SKM-1 (cell line): ENCODE measurements at regions not wholly inside any gene's neighbourhood (a gene's known extent, or its start where the extent isn't known, plus 50 kb on each side); places are given as distances from the start of the nearest gene placed in this dataset.
A peak's percentile ranks its signal among the peaks of the same experiment; 100 is the strongest.

Source experiments
- DNase-seq: peaks from one replicate; lab custom pipeline; 2025; ENCODE audit not compliant: unreplicated experiment; lab: John Stamatoyannopoulos, UW

DNA sequence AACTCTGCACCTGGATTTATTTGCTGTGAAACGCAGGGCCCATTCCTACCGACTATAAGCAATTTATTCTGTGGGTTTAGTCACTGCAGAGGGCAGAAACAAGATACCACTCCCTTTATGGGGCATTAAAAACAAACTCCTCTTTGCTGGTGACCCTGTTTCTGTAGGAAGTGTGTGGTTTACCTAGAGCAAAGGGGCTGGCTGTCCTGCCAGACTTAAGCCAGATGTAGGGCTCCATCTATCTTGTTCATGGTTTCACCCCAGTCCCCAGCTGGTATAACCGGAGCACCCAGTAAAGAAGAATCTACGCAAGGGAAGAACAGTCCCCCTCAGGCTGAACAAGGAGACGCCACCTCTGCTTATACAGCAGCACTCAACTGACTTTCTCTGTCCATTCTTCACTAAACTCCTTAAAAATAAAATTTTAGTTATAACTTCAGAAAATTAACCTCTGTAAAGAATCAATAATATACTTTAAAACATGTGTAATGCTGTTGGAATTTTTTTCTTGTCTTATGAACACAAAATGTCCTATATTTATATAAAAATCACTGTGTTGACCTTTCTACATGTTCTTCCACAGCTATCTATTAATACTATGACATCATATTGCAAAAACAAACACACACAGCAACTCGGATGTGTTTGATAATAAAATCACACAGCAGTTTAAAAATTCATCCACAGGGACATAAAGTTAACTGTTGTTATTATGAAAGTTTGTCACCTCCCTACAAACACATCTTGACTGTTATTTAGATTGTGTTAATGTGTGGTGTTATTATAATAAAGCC lies 126.1 kb upstream of the RPS6KA2 start:
- no peak for DNase-seq

DNA sequence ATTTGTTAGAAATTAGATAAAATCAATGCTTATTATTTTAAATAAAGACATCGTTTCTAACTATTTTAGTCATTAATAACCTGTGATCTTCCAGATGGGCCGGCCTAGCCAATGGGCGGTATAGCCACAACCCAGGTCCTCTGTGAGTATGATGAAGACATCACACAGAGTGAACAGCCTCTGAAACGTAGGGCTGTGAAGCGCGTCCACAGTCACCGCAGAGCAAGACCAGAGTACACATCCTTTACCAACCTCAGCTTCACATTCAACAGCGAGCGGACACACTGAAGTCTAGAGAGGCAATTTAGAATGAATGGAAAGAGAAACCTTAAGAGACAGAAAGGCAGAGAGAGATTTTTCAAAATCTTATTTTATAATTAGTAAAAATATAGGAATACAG lies 125.0 kb upstream of the RPS6KA2 start:
- DNase-seq = no peak

DNA sequence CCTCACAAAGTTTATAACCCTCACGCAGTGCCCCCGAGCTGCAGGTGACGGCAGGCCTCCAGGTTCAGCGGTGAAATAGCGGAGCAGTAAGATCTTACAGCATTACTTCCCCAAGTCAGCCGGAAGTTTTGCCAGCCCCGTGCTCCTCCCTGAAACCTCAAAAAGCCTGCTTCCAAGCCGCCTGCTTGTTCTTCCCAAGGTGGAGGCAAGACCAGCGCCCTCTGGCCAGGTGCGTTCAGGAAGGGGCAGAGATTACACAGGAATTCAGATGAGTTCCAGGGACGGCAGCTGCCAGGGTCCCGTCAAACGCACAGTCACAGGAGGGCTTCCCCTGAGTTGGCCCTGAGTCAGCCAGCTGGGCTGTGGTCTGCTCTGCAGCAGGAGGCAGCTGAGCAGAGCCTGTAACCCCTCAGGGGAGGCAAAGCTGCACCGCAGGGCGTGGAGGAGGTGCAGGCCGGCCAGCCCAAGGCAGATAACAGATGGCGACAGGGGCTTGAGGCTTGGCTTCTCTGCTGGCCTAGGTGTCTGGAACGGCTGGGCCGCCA lies 124.1 kb upstream of the RPS6KA2 start:
- peak; percentile 42 for DNase-seq

DNA sequence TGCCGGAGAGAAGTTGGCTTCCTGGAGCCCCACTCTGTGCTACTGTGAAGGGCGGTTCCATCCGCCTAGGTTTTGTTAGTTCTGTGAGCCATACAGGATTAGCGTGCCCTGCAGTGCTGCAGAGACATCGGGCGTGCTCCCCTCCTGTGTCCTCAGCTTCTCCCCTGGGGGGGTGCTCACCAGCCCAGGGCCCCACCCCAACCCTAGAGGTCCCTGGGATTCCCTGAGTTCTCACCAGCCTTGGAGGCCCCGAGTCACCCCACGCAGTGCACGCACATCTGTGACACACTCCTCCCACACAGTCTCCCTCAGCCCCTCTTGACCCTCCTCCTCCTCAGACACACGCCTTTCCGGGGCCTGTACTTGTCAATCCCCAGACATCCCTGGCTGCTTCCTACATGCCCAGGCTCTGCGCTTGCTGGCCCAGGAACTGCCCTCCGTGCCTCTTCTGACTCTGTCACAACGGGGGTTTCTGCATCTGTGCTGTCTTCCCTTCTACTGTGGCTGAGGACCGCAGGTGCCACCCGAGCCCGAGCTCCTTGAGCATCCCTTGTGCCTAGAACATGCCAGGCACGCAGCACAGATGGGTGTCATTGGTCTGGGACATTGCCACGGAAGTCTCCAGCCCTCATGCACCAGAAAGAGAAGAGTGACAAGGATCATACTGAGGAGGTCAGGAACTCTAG lies 123.2 kb upstream of the RPS6KA2 start:
- DNase-seq = no peak

DNA sequence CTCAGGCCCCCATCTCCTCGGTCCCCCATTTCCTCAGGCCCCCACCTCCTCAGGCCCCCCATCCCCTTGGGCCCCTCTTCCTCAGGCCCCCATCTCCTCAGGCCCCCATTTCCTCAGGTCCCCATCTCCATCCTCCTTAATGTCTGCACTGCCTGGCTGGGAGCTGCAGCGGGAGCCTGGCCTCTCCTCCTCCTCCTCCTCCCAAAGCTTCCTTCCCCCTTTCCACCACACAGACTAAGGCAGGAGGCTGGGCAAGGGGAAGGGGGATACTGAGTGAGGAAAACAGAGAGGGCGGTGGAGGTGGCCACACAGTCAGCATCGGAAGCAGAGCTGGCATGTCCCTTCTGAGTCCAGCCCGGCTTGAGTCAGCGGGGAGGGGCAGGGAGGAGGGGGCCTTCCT lies 122.6 kb upstream of the RPS6KA2 start:
- DNase-seq = no peak

DNA sequence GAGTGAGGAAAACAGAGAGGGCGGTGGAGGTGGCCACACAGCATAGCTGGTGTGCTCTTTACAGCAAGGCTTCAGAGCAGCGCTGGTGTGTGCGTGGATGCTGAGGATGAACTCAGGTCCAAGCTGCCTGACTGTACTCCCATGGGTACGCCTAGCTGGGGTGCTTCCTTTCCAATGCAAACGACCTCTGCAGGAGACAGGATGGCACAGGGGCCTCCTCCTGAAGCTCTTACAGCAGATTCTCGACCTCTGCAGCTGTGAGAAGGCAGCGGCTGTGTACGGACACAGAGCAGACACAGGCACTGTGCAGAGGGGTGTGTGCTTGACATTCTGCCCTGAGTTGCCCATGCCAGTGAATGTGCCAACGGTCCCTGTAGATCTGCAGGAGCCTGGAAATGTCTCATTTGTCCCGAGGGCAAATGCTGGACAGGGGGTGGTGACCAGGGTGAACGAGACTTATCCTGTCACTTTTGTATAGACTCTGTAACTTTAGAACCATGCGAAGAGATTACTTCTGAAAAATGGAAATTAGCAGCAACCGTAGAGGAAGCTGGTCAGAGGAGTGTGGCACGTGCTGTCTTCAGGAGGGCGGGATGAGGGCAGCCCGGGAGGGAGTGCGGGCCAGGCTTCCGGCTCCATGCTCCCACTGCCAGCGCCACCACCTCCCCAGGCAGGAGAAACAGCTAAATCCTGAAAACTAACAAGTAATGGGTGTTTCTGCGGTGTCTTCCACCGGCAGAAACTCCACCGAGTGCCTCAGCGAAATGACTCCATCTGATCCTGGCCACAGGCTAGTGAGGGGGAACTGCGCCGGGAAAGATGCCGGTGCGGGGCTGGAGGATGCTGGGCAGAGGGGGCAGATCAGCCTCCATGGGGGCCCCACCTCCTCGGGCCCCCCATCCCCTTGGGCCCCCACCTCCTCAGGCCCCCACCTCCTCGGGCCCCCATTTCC lies 120.9 kb upstream of the RPS6KA2 start:
- DNase-seq = no peak

DNA sequence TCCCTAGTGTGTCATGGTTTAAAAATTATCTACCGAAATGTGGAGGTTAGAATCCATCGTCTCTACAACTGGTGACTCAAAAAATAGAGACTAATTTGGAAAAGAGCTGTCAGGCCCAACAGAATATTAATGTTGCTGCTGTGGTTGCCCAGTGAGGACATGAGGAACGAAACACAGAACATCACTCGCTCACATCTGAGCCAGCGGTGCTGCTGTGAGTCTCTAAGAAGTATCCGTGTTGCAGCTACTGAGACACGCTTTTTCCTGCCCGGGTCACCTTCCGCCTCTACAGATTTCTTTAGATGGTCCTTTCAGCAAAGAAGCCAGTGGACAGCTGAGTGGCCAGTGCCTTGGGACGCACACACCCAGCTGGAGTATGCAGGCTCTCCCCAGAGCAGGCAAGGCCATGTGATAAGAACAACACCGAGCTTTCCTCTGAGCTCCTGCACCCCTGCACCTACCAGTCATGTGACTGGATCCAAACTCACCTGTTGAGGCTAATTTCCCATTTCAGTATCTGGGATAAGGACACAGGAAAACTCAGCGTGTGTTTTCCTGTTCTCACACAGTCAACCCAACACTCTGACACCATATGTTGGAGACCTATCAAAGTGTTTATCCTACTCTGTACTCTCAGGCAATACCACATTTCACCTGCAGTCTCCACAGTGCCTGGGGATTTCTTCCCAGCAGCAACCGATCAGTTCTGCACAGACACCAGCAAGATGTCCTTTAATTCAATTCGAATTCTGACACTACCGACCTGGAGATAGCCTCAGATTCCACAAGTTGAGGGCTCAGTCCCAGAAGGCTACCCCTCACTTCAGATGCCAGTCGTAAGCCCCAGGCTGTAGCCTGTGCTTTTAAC lies 119.0 kb upstream of the RPS6KA2 start:
- no peak for DNase-seq

DNA sequence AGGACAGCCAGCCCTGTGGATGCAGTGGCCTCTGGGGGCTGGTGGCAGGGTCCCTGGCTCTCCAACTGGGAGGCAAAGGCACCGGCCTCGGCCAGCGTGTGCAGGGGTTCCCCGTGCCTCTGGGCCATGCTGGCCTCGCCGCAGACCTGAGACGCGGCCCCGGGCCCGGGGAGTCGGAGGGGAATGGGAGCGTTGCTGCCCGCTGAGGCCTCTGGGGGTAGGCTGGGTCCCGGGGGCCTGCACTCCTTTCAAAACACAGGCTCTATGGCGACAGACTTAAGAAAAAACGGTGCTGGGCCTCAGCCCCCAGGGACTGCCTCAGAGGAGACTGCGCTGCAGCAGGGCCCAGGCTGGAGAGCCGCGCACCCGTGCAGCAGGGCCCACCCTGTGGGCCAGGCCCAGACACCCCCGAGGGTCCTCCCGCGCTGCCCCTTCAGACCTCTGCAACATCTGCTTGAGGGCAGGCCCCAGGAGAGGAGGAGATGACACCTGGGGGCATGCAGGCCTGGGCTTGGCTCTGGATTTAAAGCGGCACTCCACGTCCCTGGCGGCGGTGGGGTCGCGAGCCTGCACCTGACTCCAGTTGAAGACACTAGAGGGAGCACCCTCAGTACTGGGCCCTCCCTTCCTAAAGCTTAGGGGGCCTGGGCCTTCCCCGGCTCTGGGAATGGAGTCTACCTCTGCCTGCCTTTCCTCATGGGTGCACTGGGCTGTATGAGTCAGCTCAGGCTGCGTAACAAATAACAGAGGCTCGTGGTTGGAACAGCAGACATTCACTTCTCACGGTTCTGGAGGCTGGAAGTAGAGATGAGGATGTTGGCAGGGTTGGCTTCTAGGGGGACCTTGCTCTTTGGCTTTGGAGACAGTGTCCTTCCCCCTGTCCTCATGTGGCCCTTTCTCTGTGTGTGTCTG lies 117.4 kb upstream of the RPS6KA2 start:
- no peak for DNase-seq

DNA sequence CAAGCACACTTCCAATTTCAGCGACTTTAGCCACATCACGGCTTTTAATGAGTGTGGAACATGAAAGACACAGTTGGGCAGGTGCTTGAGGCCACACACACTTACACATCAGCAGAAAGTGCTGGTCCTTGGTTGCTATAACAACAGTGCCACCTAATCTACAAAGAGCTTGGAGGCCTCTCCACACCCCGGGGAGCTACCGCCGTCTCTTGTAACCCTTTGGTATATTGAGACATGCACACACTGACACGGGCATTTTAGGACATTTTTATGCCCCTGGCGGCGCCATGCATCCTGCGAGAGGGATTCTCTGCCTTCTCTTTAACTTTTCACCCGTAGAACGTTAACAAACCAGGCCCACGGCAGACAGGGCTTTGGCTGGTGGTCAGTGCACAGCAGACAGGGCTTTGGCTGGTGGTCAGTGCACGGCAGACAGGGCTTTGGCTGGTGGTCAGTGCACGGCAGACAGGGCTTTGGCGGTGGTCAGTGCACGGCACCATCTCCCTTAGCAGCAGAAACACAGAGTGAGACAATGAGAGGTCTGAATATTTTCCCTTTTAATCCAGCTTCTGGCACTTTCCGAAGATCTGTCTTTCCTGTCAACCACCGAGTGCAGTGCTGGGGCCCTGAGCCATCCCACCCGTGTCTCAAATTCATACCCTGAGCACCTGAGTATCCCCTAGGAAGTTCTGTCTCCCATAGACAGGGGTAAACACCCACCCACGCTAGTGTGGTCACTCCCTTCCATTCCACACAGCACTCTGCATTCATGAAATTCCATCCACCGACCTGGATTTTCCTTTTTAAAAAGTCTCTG lies 116.6 kb upstream of the RPS6KA2 start:
- no peak for DNase-seq

DNA sequence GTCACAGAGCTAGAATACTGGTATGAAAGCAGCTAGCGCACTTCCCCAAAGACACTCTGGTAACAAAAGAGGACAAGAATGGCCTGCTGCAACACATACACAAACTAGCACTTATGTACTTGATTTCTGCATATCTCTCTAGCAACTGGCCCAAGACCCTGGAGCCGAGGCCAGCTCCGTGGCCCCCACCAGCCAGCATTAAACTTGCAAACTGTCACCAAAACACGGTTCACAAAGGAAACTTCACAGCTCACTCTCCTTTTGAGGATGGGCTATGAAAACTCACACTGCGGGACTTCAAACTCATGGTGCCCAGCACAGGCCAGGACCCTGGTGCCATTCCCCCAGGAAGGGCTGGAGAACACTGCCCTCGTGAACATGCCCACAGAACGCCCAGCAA lies 115.9 kb upstream of the RPS6KA2 start:
- DNase-seq = no peak

DNA sequence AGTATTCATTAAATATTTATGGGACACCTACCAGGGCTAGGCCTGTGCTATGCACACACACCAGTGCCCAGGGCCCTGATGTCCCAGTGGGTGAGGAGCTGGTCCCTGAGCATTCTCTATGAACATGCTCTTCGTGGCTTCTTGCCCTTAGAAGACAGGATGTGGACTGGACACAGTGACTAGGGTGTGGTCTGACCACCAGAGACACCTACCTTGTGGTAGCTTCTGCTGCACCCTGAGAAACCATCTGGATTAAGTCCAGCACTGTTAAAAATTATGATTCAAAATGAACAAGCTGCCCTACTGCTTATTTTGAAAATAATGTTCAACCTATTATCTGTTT lies 112.9 kb upstream of the RPS6KA2 start:
- DNase-seq = no peak

DNA sequence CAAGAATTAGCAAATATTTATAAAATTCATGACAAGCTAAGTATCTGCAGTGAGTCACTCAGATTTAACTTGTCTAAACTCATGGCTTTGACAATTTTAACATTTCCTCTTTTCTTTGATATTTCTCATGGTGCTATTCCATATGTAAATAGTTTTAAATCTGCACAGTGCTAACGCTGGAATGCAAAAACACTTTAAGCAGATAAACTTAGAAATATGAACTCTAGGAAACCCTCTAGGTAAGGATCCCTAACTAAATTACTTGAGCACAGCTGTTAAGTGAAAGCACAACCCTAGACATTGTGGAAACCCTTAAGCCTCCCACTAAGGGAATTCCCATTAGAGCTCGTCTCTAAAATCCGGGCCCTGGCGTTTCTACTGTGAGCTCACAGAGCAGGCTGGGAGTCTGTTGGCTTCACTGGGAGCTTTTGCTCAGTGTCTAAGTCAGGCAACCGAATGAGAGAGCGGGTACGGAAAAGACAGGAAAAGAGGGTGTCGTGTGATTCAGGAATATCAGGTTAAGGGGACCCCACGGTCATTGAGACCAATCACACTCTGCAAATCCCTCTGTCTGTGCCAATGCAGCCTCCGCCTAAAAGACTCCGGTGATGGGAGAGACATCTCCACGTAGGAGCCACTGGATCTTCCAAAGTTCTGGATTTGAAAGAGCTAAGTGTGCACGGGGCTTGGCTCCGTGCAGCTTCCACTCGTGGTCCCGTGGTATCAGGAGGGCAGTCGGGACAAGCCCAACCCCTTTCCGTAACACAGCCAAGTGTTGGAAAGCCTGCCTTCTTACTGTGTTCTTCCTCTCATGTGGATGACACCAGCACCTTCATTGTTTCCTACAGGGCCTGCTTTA lies 112.3 kb upstream of the RPS6KA2 start:
- no peak for DNase-seq

DNA sequence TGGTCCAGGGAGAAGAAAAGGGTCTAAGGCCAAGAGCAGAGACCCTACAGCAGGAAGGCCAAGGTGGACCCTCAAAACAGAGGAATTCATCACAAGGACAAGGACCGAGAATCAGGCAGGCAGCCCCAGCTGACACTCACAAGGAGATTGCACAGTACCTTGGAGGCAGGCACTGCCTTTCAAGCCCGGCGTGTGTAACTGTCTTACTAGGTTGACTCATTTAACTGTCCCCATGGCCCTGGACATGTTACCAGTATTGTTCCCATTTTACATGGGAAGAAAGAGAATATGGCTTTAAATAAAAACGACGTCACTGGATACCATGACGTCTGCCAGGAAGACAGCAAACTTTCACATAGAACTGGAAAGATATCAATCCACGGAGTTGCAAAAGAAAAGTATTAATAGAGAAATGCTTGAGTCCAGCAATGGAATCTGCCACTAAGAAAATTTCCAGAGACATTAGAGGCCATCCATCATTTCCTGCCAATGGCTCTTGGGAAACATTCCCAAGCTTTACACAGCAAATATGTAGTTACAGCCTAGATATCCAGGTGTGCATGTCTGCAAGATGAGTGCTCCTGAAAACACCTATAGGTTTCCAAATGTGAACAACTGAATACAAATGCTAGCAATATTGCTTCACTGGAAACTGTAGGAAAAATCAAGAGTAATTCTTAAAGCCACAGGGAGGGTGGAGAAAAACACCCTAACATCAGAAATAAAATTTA lies 111.5 kb upstream of the RPS6KA2 start:
- no peak for DNase-seq

DNA sequence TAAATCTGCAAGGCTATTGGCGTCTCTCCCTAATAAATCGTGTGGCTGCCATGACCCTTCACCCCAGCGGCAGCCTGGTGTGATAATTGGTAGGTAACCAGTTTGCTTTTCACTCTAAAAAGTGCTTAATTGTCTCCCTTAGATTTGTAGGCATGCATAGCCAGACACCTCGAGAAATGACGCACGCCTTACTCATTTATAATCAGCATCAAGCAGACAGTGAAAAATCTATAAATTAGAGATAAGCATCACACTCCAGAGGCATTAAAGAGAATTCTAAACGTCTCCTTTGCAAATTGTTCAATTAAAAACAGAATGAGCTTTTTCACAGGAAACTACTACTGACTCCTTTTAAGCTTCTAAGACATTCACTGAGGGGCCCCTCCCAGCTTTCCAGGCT lies 110.2 kb upstream of the RPS6KA2 start:
- no peak for DNase-seq

DNA sequence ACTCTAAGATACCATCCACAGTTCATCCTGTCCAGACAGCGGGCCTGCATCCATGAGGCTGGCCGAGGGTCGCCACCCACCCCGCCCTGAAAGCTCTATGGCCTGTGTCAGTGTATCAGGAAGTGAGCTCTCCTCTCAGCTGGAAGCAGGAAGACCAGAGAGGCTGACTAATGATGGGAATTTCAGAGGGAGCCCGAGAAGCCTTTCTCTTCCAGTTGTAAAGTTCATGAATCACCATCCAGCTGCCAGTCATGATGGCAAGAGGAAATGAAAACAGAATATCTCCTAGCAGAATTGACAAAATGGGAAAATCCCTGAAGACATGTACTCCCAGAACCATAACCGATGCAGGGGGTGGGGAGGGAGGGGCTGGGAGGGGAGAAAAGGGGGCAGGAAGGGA lies 109.6 kb upstream of the RPS6KA2 start:
- no peak for DNase-seq

DNA sequence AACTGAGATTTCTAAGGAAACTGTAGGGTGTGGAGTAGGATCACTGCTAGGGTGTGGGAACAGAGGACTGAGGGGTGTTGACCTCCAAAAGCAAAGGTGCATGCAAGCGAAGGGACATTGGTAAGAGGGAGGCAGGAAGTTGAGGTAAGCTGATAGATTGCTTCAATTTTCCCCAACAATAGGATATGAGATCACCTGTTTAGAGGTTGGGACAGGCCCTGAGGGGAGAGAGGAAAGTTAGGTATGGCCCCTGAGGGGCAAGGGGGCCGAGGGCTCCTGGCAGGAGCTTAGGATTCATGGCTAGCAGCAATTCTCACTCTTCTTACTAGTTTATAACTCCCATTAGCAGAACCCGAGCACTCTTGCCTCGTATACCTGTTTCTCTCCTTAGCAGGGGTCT lies 106.8 kb upstream of the RPS6KA2 start:
- DNase-seq = no peak

DNA sequence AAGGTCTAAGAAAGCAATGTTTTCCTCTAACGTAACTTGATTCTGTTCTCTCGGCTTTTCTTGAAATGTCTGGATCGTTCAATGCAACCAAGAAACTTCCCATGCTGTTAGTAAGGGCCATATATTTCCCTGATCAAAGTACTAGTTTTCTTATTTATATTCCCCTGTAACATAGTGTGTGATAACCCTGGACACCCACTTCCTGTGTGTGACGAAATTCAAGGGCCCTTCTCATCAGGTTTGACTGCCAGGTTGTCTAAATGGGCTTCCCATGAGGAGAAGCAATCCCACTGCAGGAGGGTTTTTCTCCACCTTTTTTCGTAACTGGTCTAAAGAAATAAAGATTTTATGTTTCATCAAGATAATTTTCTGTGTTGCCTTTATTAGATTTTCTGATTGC lies 102.6 kb upstream of the RPS6KA2 start:
- DNase-seq = no peak
